HepG2 (cell line): ENCODE measurements at regions not wholly inside any gene's neighbourhood (a gene's known extent, or its start where the extent isn't known, plus 50 kb on each side); places are given as distances from the start of the nearest gene placed in this dataset.

Experiments
- ATAC-seq: fragments of 200-7000 bp; cut with Tn5 transposase; 3 replicates; pipeline ENCODE4 v1.9.1; 2020; ENCODE audit warnings: mild to moderate bottlenecking, moderate library complexity
- BruUV-seq: library from RNA; stranded (reverse); fragments of 400-500 nt; replicated peaks from 2 replicates; lab custom pipeline; 2021; lab: Mats Ljungman, UMichigan
- CTCF ChIA-PET: fragments of 300-600 bp; formaldehyde crosslinking; extraction: SDS; loops from one replicate; lab custom pipeline; 2021; ENCODE audit warnings: low total read pairs, inconsistent platforms, low intra/inter-chr PET ratio; lab: Yijun Ruan, JAX
- POLR2A ChIA-PET: fragments of 350-600 bp; sonication (Branson Sonifier 250); formaldehyde crosslinking; loops from one replicate; lab custom pipeline; 2020; ENCODE audit warnings: antibody characterized with exemption, inconsistent platforms; lab: Yijun Ruan, JAX
- DNase-seq: peaks from one replicate; pipeline ENCODE4 v3.0.0-alpha.2; 2015; ENCODE audit warnings: low spot score
- FAIRE-seq: peaks from 3 replicates; lab custom pipeline; 2011; peaks lifted over from hg19 to GRCh38; lab: Jason Lieb, UNC
- H2AFZ ChIP-seq: one replicate; pipeline ENCODE4 v1.6.1; 2011; ENCODE audit warnings: low read length, inconsistent platforms
- H3K27ac ChIP-seq: fragments of 300-600 bp; 3 replicates; pipeline ENCODE4 v1.8.0; 2011; ENCODE audit warnings: mixed run types, mild to moderate bottlenecking, mixed read lengths, low read length, inconsistent platforms; ENCODE audit not compliant: insufficient read depth; ENCODE audit errors: extremely low read length
- H3K27me3 ChIP-seq, 2 experiments: fragments of 200-600 bp in 1 of 2; 2 replicates in 1 of 2; 3 replicates in 1 of 2; pipeline versions ENCODE4 v1.6.0 to v1.8.0; 2011; ENCODE audit warnings: low read length in 2 of 2, mild to moderate bottlenecking in 2 of 2, moderate library complexity in 2 of 2, inconsistent platforms in 1 of 2; ENCODE audit not compliant: insufficient read depth in 2 of 2, control insufficient read depth in 1 of 2
- H3K36me3 ChIP-seq, 2 experiments: fragments of 200-600 bp in 1 of 2; replicated peaks in 1 of 2; 2 replicates in 1 of 2; 3 replicates in 1 of 2; pipeline versions ENCODE4 v1.5.1 to v1.8.0; 2011; ENCODE audit warnings: low read length in 2 of 2, inconsistent platforms in 1 of 2; ENCODE audit not compliant: insufficient read depth in 2 of 2, control insufficient read depth in 1 of 2
- H3K4me1 ChIP-seq: 2 replicates; pipeline ENCODE4 v1.5.1; 2012; ENCODE audit warnings: low read length, inconsistent platforms; ENCODE audit not compliant: insufficient read depth
- H3K4me2 ChIP-seq: 2 replicates; pipeline ENCODE4 v1.6.0; 2011; ENCODE audit warnings: low read depth, low read length, inconsistent platforms
- H3K4me3 ChIP-seq, 3 experiments: fragments of 200-600 bp in 1 of 3; sonication (generic), shearing (Covaris generic) in 1 of 3; replicated peaks in 1 of 3; 2 replicates each; pipeline ENCODE4 v1.5.1; 2011 to 2016; ENCODE audit warnings: low read length in 3 of 3, inconsistent platforms in 2 of 3, low read depth in 2 of 3, mild to moderate bottlenecking in 2 of 3, control low read depth in 1 of 3, mixed read lengths in 1 of 3; ENCODE audit not compliant: insufficient read depth in 1 of 3
- H3K79me2 ChIP-seq: one replicate; pipeline ENCODE4 v1.6.1; 2011; ENCODE audit warnings: low read length, inconsistent platforms; ENCODE audit not compliant: insufficient read depth
- H3K9ac ChIP-seq: 2 replicates; pipeline ENCODE4 v1.6.0; 2011; ENCODE audit warnings: mild to moderate bottlenecking, low read depth, low read length, inconsistent platforms; ENCODE audit not compliant: insufficient read depth
- H3K9me3 ChIP-seq: 2 replicates; pipeline ENCODE4 v1.5.1; 2012; ENCODE audit warnings: mild to moderate bottlenecking, low read length
- H4K20me1 ChIP-seq: 2 replicates; pipeline ENCODE4 v1.6.0; 2011; ENCODE audit warnings: inconsistent platforms, mild to moderate bottlenecking, low read length, moderate library complexity; ENCODE audit not compliant: insufficient read depth
- ARHGAP35 ChIP-seq: sonication (generic); formaldehyde crosslinking; IDR thresholded peaks from 2 replicates; pipeline ENCODE4 v1.9.0; 2022; ENCODE audit warnings: mild to moderate bottlenecking, inconsistent platforms, moderate library complexity, missing genetic modification reagents, borderline replicate concordance
- EEA1 ChIP-seq: sonication (generic); formaldehyde crosslinking; IDR thresholded peaks from 2 replicates; pipeline ENCODE4 v1.5.1; 2020; ENCODE audit warnings: mild to moderate bottlenecking, missing genetic modification reagents, borderline replicate concordance
- MATR3 ChIP-seq: sonication (generic); formaldehyde crosslinking; IDR thresholded peaks from 2 replicates; pipeline ENCODE4 v1.4.0; 2020; ENCODE audit warnings: missing genetic modification reagents
- SP1 ChIP-seq, 2 experiments: fragments of 450-650 bp in 1 of 2; sonication (generic) in 1 of 2; formaldehyde crosslinking in 1 of 2; IDR thresholded peaks; 2 replicates each; pipeline versions ENCODE4 v1.4.0 to v1.6.1; 2016 to 2020; ENCODE audit warnings: missing genetic modification reagents in 1 of 2
- ZBTB7A ChIP-seq: sonication (generic); formaldehyde crosslinking; IDR thresholded peaks from 2 replicates; pipeline ENCODE4 v1.8.0; 2022; ENCODE audit warnings: mild to moderate bottlenecking, missing genetic modification reagents
- ZNF121 ChIP-seq: sonication (generic); formaldehyde crosslinking; IDR thresholded peaks from 2 replicates; pipeline ENCODE4 v1.5.0; 2020; ENCODE audit warnings: mild to moderate bottlenecking, missing genetic modification reagents
- ZNF263 ChIP-seq: sonication (generic); formaldehyde crosslinking; IDR thresholded peaks from 2 replicates; pipeline ENCODE4 v1.4.0; 2020; ENCODE audit warnings: missing genetic modification reagents
- ZNF33A ChIP-seq: sonication (generic); formaldehyde crosslinking; IDR thresholded peaks from 2 replicates; pipeline ENCODE4 v1.5.1; 2020; ENCODE audit warnings: missing genetic modification reagents, mild to moderate bottlenecking, moderate library complexity, borderline replicate concordance
- ZNF501 ChIP-seq: sonication (generic); formaldehyde crosslinking; IDR thresholded peaks from 2 replicates; pipeline ENCODE4 v1.5.1; 2020; ENCODE audit warnings: mild to moderate bottlenecking, moderate library complexity, missing genetic modification reagents
- ZNF605 ChIP-seq: sonication (generic); formaldehyde crosslinking; IDR thresholded peaks from 2 replicates; pipeline ENCODE4 v1.8.0; 2022; ENCODE audit warnings: mild to moderate bottlenecking, missing genetic modification reagents
- ZNF724P ChIP-seq: sonication (generic); formaldehyde crosslinking; IDR thresholded peaks from 2 replicates; pipeline ENCODE4 v1.8.0; 2022; ENCODE audit warnings: missing genetic modification reagents, borderline replicate concordance
- ZNF776 ChIP-seq: sonication (generic); formaldehyde crosslinking; IDR thresholded peaks from 2 replicates; pipeline ENCODE4 v1.4.0; 2020; ENCODE audit warnings: mild to moderate bottlenecking, missing genetic modification reagents
- WGBS: methylation state at CpG from one replicate; pipeline ENCODE4 v1.1.6; 2017; ENCODE audit warnings: low lambda C conversion rate; 5-methylcytosine and 5-hydroxymethylcytosine counted together
- in situ Hi-C: cut with HindIII; loops from 2 replicates; pipeline ENCODE4 v1.10.0; 2017; ENCODE audit warnings: low pct_unique_long_range_greater_than_20kb; ENCODE audit not compliant: extremely low pct_ligation_motif_present
- intact Hi-C: fragments of 100-400 bp; cut with micrococcal nuclease; formaldehyde crosslinking; loops from one replicate; pipeline ENCODE4 v1.10.0; 2022; ENCODE audit not compliant: unreplicated experiment
- TF ChIP-seq, protein P1 (sequence below): sonication (generic); formaldehyde crosslinking; IDR thresholded peaks from 2 replicates; pipeline ENCODE4 v1.8.0; 2022; ENCODE audit warnings: missing genetic modification reagents, mild to moderate bottlenecking, moderate library complexity, borderline replicate concordance
- TF ChIP-seq, protein P2 (sequence below): IDR thresholded peaks from 2 replicates; pipeline ENCODE4 v1.6.1; 2016
- TF ChIP-seq, protein P3 (sequence below): IDR thresholded peaks from 2 replicates; pipeline ENCODE4 v1.6.1; 2016; ENCODE audit warnings: missing compliant biosample characterization, missing genetic modification reagents, borderline replicate concordance
- TF ChIP-seq, protein P4 (sequence below): fragments of 450-650 bp; IDR thresholded peaks from 2 replicates; pipeline ENCODE4 v1.6.1; 2017; ENCODE audit warnings: mild to moderate bottlenecking
- TF ChIP-seq, protein P5 (sequence below): sonication (generic); formaldehyde crosslinking; IDR thresholded peaks from 2 replicates; pipeline ENCODE4 v1.4.0; 2020; ENCODE audit warnings: missing genetic modification reagents, mild to moderate bottlenecking, borderline replicate concordance

DNA sequence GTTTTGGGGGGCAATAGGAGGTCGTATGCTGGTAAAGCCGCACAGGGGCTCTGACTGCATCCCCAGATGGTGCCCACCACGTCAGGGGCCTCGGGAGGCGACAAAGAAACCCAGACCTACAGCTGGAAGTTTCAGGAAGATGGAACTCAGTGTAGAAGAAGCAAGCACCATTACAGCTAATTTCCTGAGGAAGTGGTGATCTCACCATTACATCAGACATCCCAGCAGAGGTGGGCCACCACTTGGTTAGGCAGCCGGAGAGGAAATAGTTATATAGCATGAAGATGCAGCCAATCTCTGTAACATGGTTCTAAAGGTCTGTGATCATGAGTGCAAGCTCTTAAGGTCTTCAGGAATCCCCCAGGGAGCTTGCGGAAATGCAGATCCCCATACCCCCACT lies 127.3 kb upstream of the PCBD1 start:
- intact Hi-C loops (no loop called here), in situ Hi-C loops (no loop called here)
- FAIRE-seq (no peak), DNase-seq (no peak), ATAC-seq (no peak)
- Histone ChIP-seq H3K36me3 (no peaks in the 10 kb centered on the region), H3K9me3 (no peaks in the 10 kb centered on the region), H3K27me3 (peaks cover 0 to 18% of the 10 kb centered on the region in 2 experiments; a peak in 4 of 5 replicates), H3K4me2 (no peak overlapping the region), H2AFZ (no peak overlapping the region), H3K4me1 (no peaks in the 10 kb centered on the region), H3K79me2 (no peaks in the 10 kb centered on the region), H3K4me3 (no peak overlapping the region), H3K27ac (no peak overlapping the region), H4K20me1 (no peaks in the 10 kb centered on the region), H3K9ac (no peak overlapping the region)
- ChIA-PET POLR2A (no interaction called here), CTCF (no interaction called here)
- no TSS peak for BruUV-seq
- WGBS = 9% methylated on average over 7 of the region's 7 CpGs
- TF ChIP-seq EEA1 (CRISPR knock-in tag) (no peak), ZNF776 (CRISPR knock-in tag) (no peak), ZBTB7A (CRISPR knock-in tag) (no peak), ZNF724P (CRISPR knock-in tag) (no peak), ZNF33A (CRISPR knock-in tag) (no peak), ZNF121 (CRISPR knock-in tag) (no peak), ZNF263 (CRISPR knock-in tag) (no peak), ZNF605 (CRISPR knock-in tag) (no peak), ARHGAP35 (CRISPR knock-in tag) (no peak), ZNF501 (no peak), MATR3 (CRISPR knock-in tag) (no peak), SP1 (IDR thresholded peaks at IDR 0.05) (no peak), SP1 (CRISPR knock-in tag; IDR thresholded peaks at IDR 0.05) (no peak)
- TF ChIP-seq, protein P1, sequence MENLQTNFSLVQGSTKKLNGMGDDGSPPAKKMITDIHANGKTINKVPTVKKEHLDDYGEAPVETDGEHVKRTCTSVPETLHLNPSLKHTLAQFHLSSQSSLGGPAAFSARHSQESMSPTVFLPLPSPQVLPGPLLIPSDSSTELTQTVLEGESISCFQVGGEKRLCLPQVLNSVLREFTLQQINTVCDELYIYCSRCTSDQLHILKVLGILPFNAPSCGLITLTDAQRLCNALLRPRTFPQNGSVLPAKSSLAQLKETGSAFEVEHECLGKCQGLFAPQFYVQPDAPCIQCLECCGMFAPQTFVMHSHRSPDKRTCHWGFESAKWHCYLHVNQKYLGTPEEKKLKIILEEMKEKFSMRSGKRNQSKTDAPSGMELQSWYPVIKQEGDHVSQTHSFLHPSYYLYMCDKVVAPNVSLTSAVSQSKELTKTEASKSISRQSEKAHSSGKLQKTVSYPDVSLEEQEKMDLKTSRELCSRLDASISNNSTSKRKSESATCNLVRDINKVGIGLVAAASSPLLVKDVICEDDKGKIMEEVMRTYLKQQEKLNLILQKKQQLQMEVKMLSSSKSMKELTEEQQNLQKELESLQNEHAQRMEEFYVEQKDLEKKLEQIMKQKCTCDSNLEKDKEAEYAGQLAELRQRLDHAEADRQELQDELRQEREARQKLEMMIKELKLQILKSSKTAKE (CRISPR knock-in tag) = no peak
- TF ChIP-seq, protein P2, sequence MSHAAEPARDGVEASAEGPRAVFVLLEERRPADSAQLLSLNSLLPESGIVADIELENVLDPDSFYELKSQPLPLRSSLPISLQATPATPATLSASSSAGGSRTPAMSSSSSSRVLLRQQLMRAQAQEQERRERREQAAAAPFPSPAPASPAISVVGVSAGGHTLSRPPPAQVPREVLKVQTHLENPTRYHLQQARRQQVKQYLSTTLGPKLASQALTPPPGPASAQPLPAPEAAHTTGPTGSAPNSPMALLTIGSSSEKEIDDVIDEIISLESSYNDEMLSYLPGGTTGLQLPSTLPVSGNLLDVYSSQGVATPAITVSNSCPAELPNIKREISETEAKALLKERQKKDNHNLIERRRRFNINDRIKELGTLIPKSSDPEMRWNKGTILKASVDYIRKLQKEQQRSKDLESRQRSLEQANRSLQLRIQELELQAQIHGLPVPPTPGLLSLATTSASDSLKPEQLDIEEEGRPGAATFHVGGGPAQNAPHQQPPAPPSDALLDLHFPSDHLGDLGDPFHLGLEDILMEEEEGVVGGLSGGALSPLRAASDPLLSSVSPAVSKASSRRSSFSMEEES (CRISPR knock-in tag) = no peak
- TF ChIP-seq, protein P3, sequence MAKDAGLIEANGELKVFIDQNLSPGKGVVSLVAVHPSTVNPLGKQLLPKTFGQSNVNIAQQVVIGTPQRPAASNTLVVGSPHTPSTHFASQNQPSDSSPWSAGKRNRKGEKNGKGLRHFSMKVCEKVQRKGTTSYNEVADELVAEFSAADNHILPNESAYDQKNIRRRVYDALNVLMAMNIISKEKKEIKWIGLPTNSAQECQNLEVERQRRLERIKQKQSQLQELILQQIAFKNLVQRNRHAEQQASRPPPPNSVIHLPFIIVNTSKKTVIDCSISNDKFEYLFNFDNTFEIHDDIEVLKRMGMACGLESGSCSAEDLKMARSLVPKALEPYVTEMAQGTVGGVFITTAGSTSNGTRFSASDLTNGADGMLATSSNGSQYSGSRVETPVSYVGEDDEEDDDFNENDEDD (CRISPR knock-in tag) = no peak
- TF ChIP-seq, protein P4, sequence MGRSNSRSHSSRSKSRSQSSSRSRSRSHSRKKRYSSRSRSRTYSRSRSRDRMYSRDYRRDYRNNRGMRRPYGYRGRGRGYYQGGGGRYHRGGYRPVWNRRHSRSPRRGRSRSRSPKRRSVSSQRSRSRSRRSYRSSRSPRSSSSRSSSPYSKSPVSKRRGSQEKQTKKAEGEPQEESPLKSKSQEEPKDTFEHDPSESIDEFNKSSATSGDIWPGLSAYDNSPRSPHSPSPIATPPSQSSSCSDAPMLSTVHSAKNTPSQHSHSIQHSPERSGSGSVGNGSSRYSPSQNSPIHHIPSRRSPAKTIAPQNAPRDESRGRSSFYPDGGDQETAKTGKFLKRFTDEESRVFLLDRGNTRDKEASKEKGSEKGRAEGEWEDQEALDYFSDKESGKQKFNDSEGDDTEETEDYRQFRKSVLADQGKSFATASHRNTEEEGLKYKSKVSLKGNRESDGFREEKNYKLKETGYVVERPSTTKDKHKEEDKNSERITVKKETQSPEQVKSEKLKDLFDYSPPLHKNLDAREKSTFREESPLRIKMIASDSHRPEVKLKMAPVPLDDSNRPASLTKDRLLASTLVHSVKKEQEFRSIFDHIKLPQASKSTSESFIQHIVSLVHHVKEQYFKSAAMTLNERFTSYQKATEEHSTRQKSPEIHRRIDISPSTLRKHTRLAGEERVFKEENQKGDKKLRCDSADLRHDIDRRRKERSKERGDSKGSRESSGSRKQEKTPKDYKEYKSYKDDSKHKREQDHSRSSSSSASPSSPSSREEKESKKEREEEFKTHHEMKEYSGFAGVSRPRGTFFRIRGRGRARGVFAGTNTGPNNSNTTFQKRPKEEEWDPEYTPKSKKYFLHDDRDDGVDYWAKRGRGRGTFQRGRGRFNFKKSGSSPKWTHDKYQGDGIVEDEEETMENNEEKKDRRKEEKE = no peak
- TF ChIP-seq, protein P5, sequence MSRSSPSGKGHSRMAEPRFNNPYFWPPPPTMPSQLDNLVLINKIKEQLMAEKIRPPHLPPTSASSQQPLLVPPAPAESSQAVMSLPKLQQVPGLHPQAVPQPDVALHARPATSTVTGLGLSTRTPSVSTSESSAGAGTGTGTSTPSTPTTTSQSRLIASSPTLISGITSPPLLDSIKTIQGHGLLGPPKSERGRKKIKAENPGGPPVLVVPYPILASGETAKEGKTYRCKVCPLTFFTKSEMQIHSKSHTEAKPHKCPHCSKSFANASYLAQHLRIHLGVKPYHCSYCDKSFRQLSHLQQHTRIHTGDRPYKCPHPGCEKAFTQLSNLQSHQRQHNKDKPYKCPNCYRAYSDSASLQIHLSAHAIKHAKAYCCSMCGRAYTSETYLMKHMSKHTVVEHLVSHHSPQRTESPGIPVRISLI = no peak
